ACC112 (cell line): ENCODE measurements at regions not wholly inside any gene's neighbourhood (a gene's known extent, or its start where the extent isn't known, plus 50 kb on each side); places are given as distances from the start of the nearest gene placed in this dataset.
A peak's percentile ranks its signal among the peaks of the same experiment; 100 is the strongest.

ENCODE experiments used
- H2AFZ ChIP-seq: fragments of 200-600 bp; sonication (generic); one replicate; pipeline ENCODE4 v1.6.0; 2017; ENCODE audit warnings: antibody characterized with exemption, low read length; ENCODE audit not compliant: unreplicated experiment
- H3K27ac ChIP-seq: fragments of 200-600 bp; sonication (generic); 2 replicates; pipeline ENCODE4 v1.5.1; 2014; ENCODE audit warnings: low read depth, mild to moderate bottlenecking, antibody characterized with exemption, low read length, moderate library complexity
- H3K27me3 ChIP-seq: fragments of 200-600 bp; sonication (generic); 2 replicates; pipeline ENCODE4 v1.6.1; 2014; ENCODE audit warnings: mild to moderate bottlenecking, antibody characterized with exemption, low read length, moderate library complexity, mixed read lengths; ENCODE audit not compliant: insufficient read depth
- H3K36me3 ChIP-seq: fragments of 200-600 bp; sonication (generic); 2 replicates; pipeline ENCODE4 v1.6.1; 2016; ENCODE audit warnings: mild to moderate bottlenecking, antibody characterized with exemption, low read length, moderate library complexity, mixed read lengths; ENCODE audit not compliant: insufficient read depth
- H3K4me1 ChIP-seq: fragments of 200-600 bp; sonication (generic); one replicate; pipeline ENCODE4 v1.6.1; 2016; ENCODE audit warnings: low read length, mixed read lengths; ENCODE audit not compliant: insufficient read depth, unreplicated experiment, control insufficient read depth
- H3K4me3 ChIP-seq: fragments of 200-600 bp; sonication (generic); 2 replicates; pipeline ENCODE4 v1.5.1; 2014; ENCODE audit warnings: mild to moderate bottlenecking, low read depth, low read length
- H3K79me2 ChIP-seq: fragments of 200-600 bp; sonication (generic); one replicate; pipeline ENCODE4 v1.6.0; 2016; ENCODE audit warnings: low read length; ENCODE audit not compliant: control insufficient read depth, unreplicated experiment, insufficient read depth

GRCh38 chr6:132060591-132060990 is 109.4 kb upstream of the CCN2 start:
- H2AFZ ChIP-seq = peak overlapping the region; percentile 91
- H3K4me1 ChIP-seq = peaks cover 76% of the 10 kb centered on the region
- H3K79me2 ChIP-seq = no peaks in the 10 kb centered on the region
- H3K36me3 ChIP-seq = 0 out of 2 replicates have a peak, but pooled peaks cover 5% of the 10 kb centered on the region
- H3K27ac ChIP-seq = peak overlapping the region; percentile 96
- peak overlapping the region; percentile 44; the same call in 1 of the 2 replicates for H3K4me3 ChIP-seq
- no peaks in the 10 kb centered on the region for H3K27me3 ChIP-seq

DNA sequence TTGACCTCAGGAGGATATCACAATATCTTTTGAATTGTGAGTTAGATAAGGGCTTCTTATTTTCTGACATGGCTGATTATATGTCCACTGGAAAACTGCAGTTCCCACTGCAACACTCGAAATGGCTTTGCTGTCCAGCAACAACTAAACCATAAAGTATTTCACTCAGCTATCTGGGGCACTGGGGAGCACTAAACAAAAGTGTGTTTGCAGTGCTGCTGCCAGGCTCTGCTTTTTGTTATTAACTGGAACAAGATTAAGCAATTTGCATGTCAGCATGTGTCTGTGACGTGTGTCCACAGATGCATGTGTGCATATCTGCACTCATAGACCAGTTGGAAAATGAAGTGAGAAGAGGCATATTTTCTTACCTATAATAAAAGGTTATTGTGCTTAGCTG is 107.8 kb upstream of the CCN2 start:
- Histone ChIP-seq H3K27me3 (no peaks in the 10 kb centered on the region), H3K27ac (peak overlapping the region; percentile 43), H3K4me3 (no peak overlapping the region), H3K36me3 (0 out of 2 replicates have a peak, but pooled peaks cover 5% of the 10 kb centered on the region), H3K79me2 (no peaks in the 10 kb centered on the region), H3K4me1 (peaks cover 76% of the 10 kb centered on the region), H2AFZ (peak overlapping the region; percentile 27)

DNA sequence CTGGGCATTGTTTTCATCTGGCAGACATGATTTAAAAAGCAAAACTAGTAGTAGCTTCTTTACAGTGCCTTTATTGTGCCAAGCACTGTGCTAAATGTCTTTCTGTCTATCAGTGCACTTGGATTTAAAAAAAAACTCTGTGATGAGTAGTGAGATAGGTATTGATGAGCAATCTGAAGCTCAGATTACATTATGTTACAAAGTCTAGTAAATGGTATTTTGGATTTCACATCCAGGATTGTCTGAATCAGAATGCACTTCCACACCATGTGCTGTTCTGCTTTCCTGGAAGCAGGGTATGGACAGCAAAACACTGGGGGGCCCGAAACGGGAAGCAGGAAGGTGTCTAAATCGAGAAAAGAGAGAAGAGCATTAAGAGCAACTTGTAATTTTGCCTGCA is 103.4 kb upstream of the CCN2 start:
- peak overlapping the region; percentile 87 for H3K27ac ChIP-seq
- H3K27me3 ChIP-seq = no peaks in the 10 kb centered on the region
- peak overlapping the region; percentile 34; the same call in 1 of the 2 replicates for H3K4me3 ChIP-seq
- 0 out of 2 replicates have a peak, but pooled peaks cover 5% of the 10 kb centered on the region for H3K36me3 ChIP-seq
- H3K4me1 ChIP-seq = peaks cover 44% of the 10 kb centered on the region
- no peak overlapping the region for H2AFZ ChIP-seq
- H3K79me2 ChIP-seq = no peaks in the 10 kb centered on the region

DNA sequence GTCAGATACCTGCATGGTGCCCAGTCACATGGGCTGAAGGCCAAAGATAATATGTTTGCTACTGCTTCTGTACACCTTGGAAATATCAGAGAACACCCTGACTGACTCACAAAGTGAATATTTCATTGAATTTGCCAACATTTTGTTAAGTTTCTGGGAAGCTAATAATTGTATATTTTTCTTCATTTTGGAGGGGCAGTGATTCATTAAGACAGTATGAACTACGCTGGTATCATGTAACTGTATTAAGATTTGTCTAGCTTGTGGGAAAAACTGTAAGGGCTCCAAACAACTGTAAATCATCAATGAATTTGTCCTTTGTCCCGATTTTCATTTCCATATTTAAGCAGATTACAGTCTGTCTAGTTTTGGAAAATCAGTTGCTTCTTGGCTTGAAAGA is 102.3 kb upstream of the CCN2 start:
- 0 out of 2 replicates have a peak, but pooled peaks cover 5% of the 10 kb centered on the region for H3K36me3 ChIP-seq
- peak overlapping the region; percentile 87 for H3K27ac ChIP-seq
- no peaks in the 10 kb centered on the region for H3K27me3 ChIP-seq
- H3K4me3 ChIP-seq = no peak overlapping the region
- no peaks in the 10 kb centered on the region for H3K79me2 ChIP-seq
- peak overlapping the region; percentile 18 for H2AFZ ChIP-seq
- H3K4me1 ChIP-seq = peaks cover 35% of the 10 kb centered on the region

DNA sequence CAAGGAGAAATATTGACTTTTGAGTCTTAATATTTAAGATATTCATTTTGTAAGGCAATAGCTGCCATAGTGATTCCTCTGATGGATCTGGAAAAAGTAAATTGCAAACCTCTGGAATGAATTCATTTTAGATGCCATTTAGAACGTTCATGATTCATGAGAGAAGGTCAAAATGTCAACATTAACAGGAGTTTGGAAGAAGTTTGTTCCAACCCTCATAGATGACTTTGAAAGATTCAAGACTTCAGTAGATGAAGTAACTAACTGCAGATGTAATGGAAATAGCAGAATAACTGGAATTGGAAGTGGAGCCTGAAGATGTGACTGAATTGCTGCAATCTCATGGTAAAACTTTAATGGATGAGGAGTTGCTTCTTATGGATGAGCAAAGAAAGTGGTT is 100.9 kb upstream of the CCN2 start:
- H3K27me3 ChIP-seq = no peaks in the 10 kb centered on the region
- H3K36me3 ChIP-seq = 0 out of 2 replicates have a peak, but pooled peaks cover 5% of the 10 kb centered on the region
- H3K4me3 ChIP-seq = no peak overlapping the region
- no peak overlapping the region for H2AFZ ChIP-seq
- no peak overlapping the region for H3K27ac ChIP-seq
- H3K79me2 ChIP-seq = no peaks in the 10 kb centered on the region
- H3K4me1 ChIP-seq = peaks cover 27% of the 10 kb centered on the region

GRCh38 chr6:132045877-132046276 is 94.7 kb upstream of the CCN2 start:
- Histone ChIP-seq H3K27ac (no peak overlapping the region), H3K79me2 (no peaks in the 10 kb centered on the region), H3K27me3 (no peaks in the 10 kb centered on the region), H3K4me1 (no peaks in the 10 kb centered on the region), H3K36me3 (no peaks in the 10 kb centered on the region), H3K4me3 (no peak overlapping the region), H2AFZ (peak overlapping the region; percentile 53)

DNA sequence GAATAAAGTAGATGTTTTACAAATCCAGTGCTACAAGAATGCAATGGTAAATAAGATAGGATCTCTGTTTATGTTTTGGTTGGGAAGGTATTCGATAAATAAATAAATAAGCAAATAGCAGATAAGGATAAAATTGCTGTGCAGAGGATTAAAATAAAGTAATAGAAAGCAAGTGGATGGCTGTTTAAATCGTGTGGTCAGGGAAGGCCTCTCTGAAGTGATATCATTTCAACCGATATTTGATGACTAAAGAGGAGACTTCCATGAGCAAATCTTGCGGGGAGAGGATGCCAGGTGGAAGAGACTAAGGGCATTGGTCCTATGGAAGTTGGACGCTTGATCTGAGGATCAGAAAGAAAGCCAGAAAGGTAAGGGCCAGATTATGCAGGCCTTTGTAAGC is 92.0 kb upstream of the CCN2 start:
- Histone ChIP-seq H3K27ac (no peak overlapping the region), H3K4me3 (no peak overlapping the region), H2AFZ (no peak overlapping the region), H3K27me3 (no peaks in the 10 kb centered on the region), H3K36me3 (no peaks in the 10 kb centered on the region), H3K4me1 (no peaks in the 10 kb centered on the region), H3K79me2 (no peaks in the 10 kb centered on the region)

DNA sequence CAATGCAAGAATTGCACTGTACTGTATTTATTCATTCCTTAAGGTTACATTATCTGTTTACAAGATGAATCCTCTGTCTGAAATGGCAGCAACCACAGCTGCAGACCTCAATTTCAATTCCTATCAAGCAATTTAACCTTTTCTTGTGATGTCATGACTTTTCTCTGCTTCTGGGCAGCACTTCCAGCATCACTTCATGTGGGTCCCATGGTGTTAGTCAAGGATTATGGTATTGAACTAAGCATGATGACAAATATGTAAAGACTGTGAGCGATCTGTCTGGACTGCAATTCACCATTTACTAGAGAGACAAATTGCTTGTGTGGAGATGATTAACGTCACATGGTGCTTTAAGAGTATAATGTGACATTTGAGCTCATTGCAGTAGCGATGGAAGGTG is 90.5 kb upstream of the CCN2 start:
- H3K4me1 ChIP-seq = no peaks in the 10 kb centered on the region
- no peaks in the 10 kb centered on the region for H3K36me3 ChIP-seq
- H3K79me2 ChIP-seq = no peaks in the 10 kb centered on the region
- H3K4me3 ChIP-seq = no peak overlapping the region
- H3K27ac ChIP-seq = no peak overlapping the region
- H2AFZ ChIP-seq = no peak overlapping the region
- no peaks in the 10 kb centered on the region for H3K27me3 ChIP-seq

- no peak overlapping the region for H2AFZ ChIP-seq
- H3K79me2 ChIP-seq = no peaks in the 10 kb centered on the region
- H3K27me3 ChIP-seq = no peaks in the 10 kb centered on the region
- no peaks in the 10 kb centered on the region for H3K4me1 ChIP-seq
- H3K27ac ChIP-seq = no peak overlapping the region
- H3K36me3 ChIP-seq = no peaks in the 10 kb centered on the region
- no peak overlapping the region for H3K4me3 ChIP-seq
Measured at GRCh38 chr6:132028029-132028428, 76.9 kb upstream of the CCN2 start.

DNA sequence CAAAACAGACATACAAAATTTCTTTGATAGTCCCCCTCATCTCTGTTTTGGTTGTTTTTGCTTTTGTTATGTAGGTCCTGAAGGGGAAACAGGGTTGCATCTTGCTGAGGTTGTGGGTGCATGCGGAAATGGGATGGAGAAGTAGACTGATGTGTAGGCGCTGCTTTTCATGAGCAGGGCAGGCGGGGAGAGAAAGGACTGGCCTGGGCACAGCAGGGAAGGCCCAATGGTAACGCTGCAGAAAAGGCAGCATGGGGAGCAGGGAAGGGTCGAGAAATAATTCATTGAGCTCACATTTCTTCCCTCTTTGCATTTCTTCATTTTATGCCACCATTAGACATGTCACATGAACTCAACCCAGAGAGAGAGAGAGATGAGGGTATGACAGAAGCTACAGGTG is 74.3 kb upstream of the CCN2 start:
- Histone ChIP-seq H3K4me3 (no peak overlapping the region), H3K27me3 (no peaks in the 10 kb centered on the region), H3K36me3 (no peaks in the 10 kb centered on the region), H2AFZ (no peak overlapping the region), H3K27ac (no peak overlapping the region), H3K4me1 (no peaks in the 10 kb centered on the region), H3K79me2 (no peaks in the 10 kb centered on the region)

- no peaks in the 10 kb centered on the region for H3K4me1 ChIP-seq
- H3K79me2 ChIP-seq = no peaks in the 10 kb centered on the region
- H3K27me3 ChIP-seq = no peaks in the 10 kb centered on the region
- no peak overlapping the region for H3K4me3 ChIP-seq
- no peaks in the 10 kb centered on the region for H3K36me3 ChIP-seq
- H3K27ac ChIP-seq = no peak overlapping the region
- no peak overlapping the region for H2AFZ ChIP-seq
Measured at GRCh38 chr6:132023490-132023889, 72.3 kb upstream of the CCN2 start.
